Stomach (tissue), 8 donors: ENCODE measurements at regions not wholly inside any gene's neighbourhood (a gene's known extent, or its start where the extent isn't known, plus 50 kb on each side); places are given as distances from the start of the nearest gene placed in this dataset.

ENCODE experiments used
- DNase-seq, 2 donors: peaks; one replicate each; pipeline versions ENCODE4 v3.0.0 to v3.0.0-alpha.2; 2013 to 2019
- H3K27ac ChIP-seq, 5 donors: fragments of 200-600 bp in 4 of 5; sonication (generic) in 4 of 5; one replicate each; pipeline ENCODE4 v1.5.1; 2013 to 2019; ENCODE audit warnings: mild to moderate bottlenecking in 1 of 5, moderate library complexity in 1 of 5
- H3K27me3 ChIP-seq, 3 donors: fragments of 200-600 bp; sonication (generic); one replicate each; pipeline ENCODE4 v1.5.1; 2017 to 2019; ENCODE audit warnings: mixed run types in 1 of 3
- H3K36me3 ChIP-seq, 4 donors: fragments of 200-600 bp; sonication (generic); 1 replicate in 3 of 4; 2 replicates in 1 of 4; pipeline ENCODE4 v1.5.1; 2016 to 2019
- H3K4me1 ChIP-seq, 4 donors: fragments of 200-600 bp; sonication (generic); one replicate each; pipeline ENCODE4 v1.5.1; 2016 to 2019
- H3K4me3 ChIP-seq, 4 donors: fragments of 200-600 bp; sonication (generic) in 3 of 4; one replicate each; pipeline ENCODE4 v1.5.1; 2016 to 2019; ENCODE audit warnings: mild to moderate bottlenecking in 1 of 4
- H3K9me3 ChIP-seq, 4 donors: fragments of 200-600 bp; sonication (generic); one replicate each; pipeline ENCODE4 v1.5.1; 2016 to 2019
- EP300 ChIP-seq: sonication (generic); formaldehyde crosslinking; IDR thresholded peaks from one replicate; pipeline ENCODE4 v1.6.1; 2017; ENCODE audit warnings: antibody characterized with exemption
- POLR2A ChIP-seq, 4 donors: fragments of 450-650 bp; IDR thresholded peaks; one replicate each; pipeline ENCODE4 v1.6.1; 2016; ENCODE audit warnings: antibody characterized with exemption in 4 of 4, control low read depth in 2 of 4, mild to moderate bottlenecking in 1 of 4, moderate library complexity in 1 of 4
- POLR2AphosphoS5 ChIP-seq, 3 donors: sonication (generic); formaldehyde crosslinking; IDR thresholded peaks; one replicate each; pipeline ENCODE4 v1.6.1; 2016; ENCODE audit warnings: antibody characterized with exemption in 3 of 3
- WGBS, 5 donors: extraction: QIAGEN DNeasy Blood & Tissue Kit in 3 of 5; methylation state at CpG; one replicate each; pipeline versions ENCODE4 v1.1.5 to v1.1.7; 2013 to 2018; 5-methylcytosine and 5-hydroxymethylcytosine counted together
- intact Hi-C: fragments of 100-400 bp; cut with DNase I; formaldehyde crosslinking; loops from one replicate; pipeline ENCODE4 v1.15.1; 2023; ENCODE audit warnings: low total_unique reads
- TF ChIP-seq, protein P1 (sequence below), 7 experiments: fragments of 450-650 bp in 4 of 7; fragments of 200-600 bp in 3 of 7; sonication (generic) in 3 of 7; IDR thresholded peaks; one replicate each; pipeline ENCODE4 v1.5.1; 2016 to 2019; ENCODE audit warnings: antibody characterized with exemption in 7 of 7, control low read depth in 2 of 7, mild to moderate bottlenecking in 1 of 7
- donor health status: healthy with polysubstance abuse.
- donor health status: Bipolar disorder and iron deficiency.
- donor health status: healthy.

DNA sequence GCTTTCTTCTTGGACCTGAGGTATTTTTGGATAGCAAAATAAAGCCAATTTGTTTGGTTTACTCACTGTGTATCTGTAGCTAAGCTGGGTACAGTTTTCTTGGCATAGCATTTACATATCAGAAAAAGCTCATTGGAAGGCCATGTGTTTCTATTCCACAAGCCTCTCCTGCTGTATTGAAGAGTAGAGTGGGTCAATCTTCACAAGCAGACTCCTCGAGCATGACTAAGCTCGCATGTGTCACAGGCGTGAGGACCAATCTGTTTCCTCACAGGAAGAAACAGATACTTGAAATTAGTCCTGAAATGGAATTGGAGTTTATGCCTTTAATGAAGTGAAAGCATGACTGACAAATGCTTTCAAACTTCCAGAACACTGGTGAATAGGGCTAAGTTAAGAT is 1279.0 kb upstream of the MAP3K7 start:
- intact Hi-C loops, result no loop called here
- no peaks in the 10 kb centered on the region for H3K27me3 ChIP-seq
- peaks cover 0 to 8% (median 0%) of the 10 kb centered on the region in 4 donors for H3K9me3 ChIP-seq
- TF ChIP-seq, protein P1, sequence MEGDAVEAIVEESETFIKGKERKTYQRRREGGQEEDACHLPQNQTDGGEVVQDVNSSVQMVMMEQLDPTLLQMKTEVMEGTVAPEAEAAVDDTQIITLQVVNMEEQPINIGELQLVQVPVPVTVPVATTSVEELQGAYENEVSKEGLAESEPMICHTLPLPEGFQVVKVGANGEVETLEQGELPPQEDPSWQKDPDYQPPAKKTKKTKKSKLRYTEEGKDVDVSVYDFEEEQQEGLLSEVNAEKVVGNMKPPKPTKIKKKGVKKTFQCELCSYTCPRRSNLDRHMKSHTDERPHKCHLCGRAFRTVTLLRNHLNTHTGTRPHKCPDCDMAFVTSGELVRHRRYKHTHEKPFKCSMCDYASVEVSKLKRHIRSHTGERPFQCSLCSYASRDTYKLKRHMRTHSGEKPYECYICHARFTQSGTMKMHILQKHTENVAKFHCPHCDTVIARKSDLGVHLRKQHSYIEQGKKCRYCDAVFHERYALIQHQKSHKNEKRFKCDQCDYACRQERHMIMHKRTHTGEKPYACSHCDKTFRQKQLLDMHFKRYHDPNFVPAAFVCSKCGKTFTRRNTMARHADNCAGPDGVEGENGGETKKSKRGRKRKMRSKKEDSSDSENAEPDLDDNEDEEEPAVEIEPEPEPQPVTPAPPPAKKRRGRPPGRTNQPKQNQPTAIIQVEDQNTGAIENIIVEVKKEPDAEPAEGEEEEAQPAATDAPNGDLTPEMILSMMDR (IDR thresholded peaks at IDR 0.05), result no peak
- TF ChIP-seq EP300, result no peak
- TF ChIP-seq POLR2AphosphoS5 (IDR thresholded peaks at IDR 0.05), result no peak
- TF ChIP-seq POLR2A (IDR thresholded peaks at IDR 0.05), result no peak
- H3K4me1 ChIP-seq, result no peaks in the 10 kb centered on the region
- H3K4me3 ChIP-seq, result no peak overlapping the region
- H3K27ac ChIP-seq, result no peak overlapping the region
- no peak for DNase-seq
- 59 to 77% (median 68%) methylated on average over 3 of the region's 3 CpGs for WGBS, 5 donors
- H3K36me3 ChIP-seq, result no peaks in the 10 kb centered on the region

DNA sequence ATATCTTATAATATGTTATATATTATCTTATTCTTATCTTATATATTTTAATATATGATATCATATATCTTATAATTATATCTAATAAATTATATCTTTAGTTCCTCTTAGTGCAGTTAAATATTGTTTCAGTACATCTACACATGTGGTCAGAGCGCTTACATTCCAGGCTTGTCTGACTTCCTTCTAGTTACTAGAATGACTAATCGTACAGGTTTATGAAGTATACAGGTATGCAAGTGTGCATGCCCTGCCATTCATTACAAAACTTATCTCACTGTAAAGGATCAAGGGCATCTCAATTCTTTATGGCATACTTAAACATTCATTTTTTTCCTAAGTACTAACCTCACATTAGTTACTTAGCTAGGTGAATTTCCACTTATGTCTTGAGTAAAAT is 1278.0 kb upstream of the MAP3K7 start:
- TF ChIP-seq POLR2A (IDR thresholded peaks at IDR 0.05) (no peak), POLR2AphosphoS5 (IDR thresholded peaks at IDR 0.05) (no peak)
- TF ChIP-seq, protein P1 (IDR thresholded peaks at IDR 0.05), result no peak
- H3K27ac ChIP-seq, result no peak overlapping the region
- intact Hi-C loops, result no loop called here
- H3K9me3 ChIP-seq, result peaks cover 0 to 8% (median 0%) of the 10 kb centered on the region in 4 donors
- H3K36me3 ChIP-seq, result no peaks in the 10 kb centered on the region
- WGBS, 5 donors, result 59 to 74% (median 62%) methylated on average over 2 of the region's 2 CpGs
- DNase-seq, result no peak
- no peak overlapping the region for H3K4me3 ChIP-seq
- no peaks in the 10 kb centered on the region for H3K4me1 ChIP-seq
- H3K27me3 ChIP-seq, result no peaks in the 10 kb centered on the region

DNA sequence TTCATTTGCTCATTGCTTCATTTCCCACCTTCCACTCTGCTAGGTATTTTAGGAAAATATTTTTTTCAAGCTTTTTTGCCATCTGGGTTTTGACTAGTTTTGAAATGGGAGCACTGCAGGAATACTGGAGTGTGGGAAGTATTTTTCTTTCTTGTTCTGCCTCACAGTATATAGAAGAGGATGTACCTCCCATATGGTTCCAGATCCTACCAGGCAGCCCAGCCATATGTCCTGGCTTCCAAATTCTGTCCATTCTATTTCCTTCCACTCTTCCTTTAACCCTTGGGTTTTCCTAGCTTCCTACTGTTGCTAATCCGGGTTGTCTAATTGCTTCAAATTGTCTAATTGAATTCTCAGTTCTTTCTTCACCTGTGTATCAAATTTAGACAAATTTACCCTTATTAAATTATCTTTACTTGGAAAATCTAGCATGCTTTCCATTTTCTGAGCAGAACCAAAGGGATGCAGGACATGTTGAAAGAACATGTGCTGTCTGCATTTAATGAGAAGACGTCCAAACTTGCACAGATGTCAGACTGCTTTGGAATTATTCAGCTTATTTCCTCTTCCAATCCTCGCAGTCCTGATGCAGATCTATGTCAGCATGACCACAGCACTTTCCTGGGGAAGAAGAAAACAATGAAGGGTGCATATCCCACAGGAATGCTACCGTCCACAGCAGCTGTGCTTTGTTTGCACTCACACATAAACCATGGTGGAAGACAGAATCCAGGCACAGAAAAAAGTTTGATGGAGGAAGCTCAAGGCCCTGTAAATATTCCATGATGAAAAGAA is 1273.9 kb upstream of the MAP3K7 start:
- Histone ChIP-seq H3K27me3 (no peaks in the 10 kb centered on the region), H3K36me3 (no peaks in the 10 kb centered on the region), H3K4me3 (no peak overlapping the region), H3K9me3 (no peaks in the 10 kb centered on the region), H3K4me1 (no peaks in the 10 kb centered on the region), H3K27ac (no peak overlapping the region)
- intact Hi-C loops, result no loop called here
- TF ChIP-seq EP300 (no peak), POLR2A (IDR thresholded peaks at IDR 0.05) (no peak), POLR2AphosphoS5 (IDR thresholded peaks at IDR 0.05) (no peak)
- TF ChIP-seq, protein P1 (IDR thresholded peaks at IDR 0.05), result no peak
- 35 to 49% (median 42%) methylated on average over 4 of the region's 4 CpGs for WGBS, 5 donors
- DNase-seq, result peak in 1 of 2 donors; percentile 50

DNA sequence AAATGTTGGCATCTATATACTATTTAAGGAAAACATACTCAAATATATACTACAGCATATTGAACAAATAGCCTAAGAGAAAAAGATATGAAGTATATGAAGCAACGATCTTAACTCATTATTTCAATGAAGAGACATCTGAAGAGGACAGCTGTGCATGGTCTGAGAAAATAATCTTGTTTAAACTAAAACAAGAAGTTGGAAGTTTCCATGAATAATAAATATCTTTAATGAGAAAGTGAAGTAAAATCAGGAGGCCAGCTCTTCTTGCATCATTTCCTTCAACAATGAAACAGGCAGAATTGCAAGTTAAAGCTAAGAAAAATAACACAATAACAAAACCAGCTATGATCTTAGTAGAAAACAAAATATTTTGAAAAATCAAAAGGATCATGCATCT is 1265.4 kb upstream of the MAP3K7 start:
- Histone ChIP-seq H3K36me3 (no peaks in the 10 kb centered on the region), H3K4me1 (no peaks in the 10 kb centered on the region), H3K9me3 (no peaks in the 10 kb centered on the region), H3K27ac (no peak overlapping the region), H3K4me3 (no peak overlapping the region), H3K27me3 (no peaks in the 10 kb centered on the region)
- 35 to 69% (median 53%) methylated on average over 1 of the region's 1 CpG for WGBS, 5 donors
- no peak for TF ChIP-seq EP300
- TF ChIP-seq, protein P1 (IDR thresholded peaks at IDR 0.05), result no peak
- intact Hi-C loops, result no loop called here
- DNase-seq, result no peak
